ENCODE measurements at regions not wholly inside any gene's neighbourhood (a gene's known extent, or its start where the extent isn't known, plus 50 kb on each side); places are given as distances from the start of the nearest gene placed in this dataset.

- Mint-ChIP-seq H3K36me3 (no peaks in the 10 kb centered on the region), H3K27me3 (no peaks in the 10 kb centered on the region), H3K27ac (no peak overlapping the region), H3K4me3 (no peak overlapping the region), H3K4me1 (ENCODE audit: low read depth) (no peaks in the 10 kb centered on the region), H3K9me3 (ENCODE audit: low read depth) (no peaks in the 10 kb centered on the region)
Measured at GRCh38 chr13:62246581-62246980, 830.9 kb upstream of the PCDH20 start.

- H3K27ac Mint-ChIP-seq = no peak overlapping the region
- no peaks in the 10 kb centered on the region for H3K27me3 Mint-ChIP-seq
- no peaks in the 10 kb centered on the region for H3K4me1 Mint-ChIP-seq (ENCODE audit: low read depth)
- H3K9me3 Mint-ChIP-seq (ENCODE audit: low read depth) = no peaks in the 10 kb centered on the region
- H3K36me3 Mint-ChIP-seq = no peaks in the 10 kb centered on the region
- H3K4me3 Mint-ChIP-seq = no peak overlapping the region
Measured at GRCh38 chr13:62243106-62243505, 827.5 kb upstream of the PCDH20 start.

GRCh38 chr13:62234780-62235440 lies 819.3 kb upstream of the PCDH20 start:
- no peaks in the 10 kb centered on the region for H3K4me1 Mint-ChIP-seq (ENCODE audit: low read depth)
- no peak overlapping the region for H3K27ac Mint-ChIP-seq
- no peaks in the 10 kb centered on the region for H3K27me3 Mint-ChIP-seq
- H3K36me3 Mint-ChIP-seq = no peaks in the 10 kb centered on the region
- H3K9me3 Mint-ChIP-seq (ENCODE audit: low read depth) = peaks cover 4% of the 10 kb centered on the region
- H3K4me3 Mint-ChIP-seq = no peak overlapping the region

- H3K4me3 Mint-ChIP-seq = no peak overlapping the region
- H3K9me3 Mint-ChIP-seq (ENCODE audit: low read depth) = peaks cover 5% of the 10 kb centered on the region
- no peaks in the 10 kb centered on the region for H3K36me3 Mint-ChIP-seq
- H3K27me3 Mint-ChIP-seq = no peaks in the 10 kb centered on the region
- H3K4me1 Mint-ChIP-seq (ENCODE audit: low read depth) = no peaks in the 10 kb centered on the region
- no peak overlapping the region for H3K27ac Mint-ChIP-seq
Measured at GRCh38 chr13:62210951-62211350, 795.3 kb upstream of the PCDH20 start.

GRCh38 chr13:62209529-62209928 lies 793.9 kb upstream of the PCDH20 start:
- H3K27ac Mint-ChIP-seq = no peak overlapping the region
- no peaks in the 10 kb centered on the region for H3K27me3 Mint-ChIP-seq

GRCh38 chr13:62207388-62207787 lies 791.7 kb upstream of the PCDH20 start:
- Mint-ChIP-seq H3K4me1 (ENCODE audit: low read depth) (no peaks in the 10 kb centered on the region), H3K27ac (no peak overlapping the region), H3K27me3 (no peaks in the 10 kb centered on the region), H3K36me3 (no peaks in the 10 kb centered on the region), H3K9me3 (ENCODE audit: low read depth) (peaks cover 15% of the 10 kb centered on the region), H3K4me3 (no peak overlapping the region)

More at GRCh38 chr13:62209529-62209928, 793.9 kb upstream of the PCDH20 start:
- Mint-ChIP-seq H3K4me1 (ENCODE audit: low read depth) (no peaks in the 10 kb centered on the region), H3K36me3 (no peaks in the 10 kb centered on the region), H3K4me3 (no peak overlapping the region), H3K9me3 (ENCODE audit: low read depth) (peaks cover 15% of the 10 kb centered on the region)

GRCh38 chr13:62206165-62206564 lies 790.5 kb upstream of the PCDH20 start:
- peaks cover 15% of the 10 kb centered on the region for H3K9me3 Mint-ChIP-seq (ENCODE audit: low read depth)
- no peak overlapping the region for H3K27ac Mint-ChIP-seq
- H3K36me3 Mint-ChIP-seq = no peaks in the 10 kb centered on the region
- no peaks in the 10 kb centered on the region for H3K27me3 Mint-ChIP-seq
- H3K4me1 Mint-ChIP-seq (ENCODE audit: low read depth) = no peaks in the 10 kb centered on the region
- H3K4me3 Mint-ChIP-seq = no peak overlapping the region

GRCh38 chr13:62205273-62205672 lies 789.6 kb upstream of the PCDH20 start:
- peaks cover 20% of the 10 kb centered on the region for H3K9me3 Mint-ChIP-seq (ENCODE audit: low read depth)
- no peaks in the 10 kb centered on the region for H3K36me3 Mint-ChIP-seq

GRCh38 chr13:62194371-62194770 lies 778.7 kb upstream of the PCDH20 start:
- Mint-ChIP-seq H3K4me1 (ENCODE audit: low read depth) (no peaks in the 10 kb centered on the region), H3K36me3 (no peaks in the 10 kb centered on the region), H3K27me3 (no peaks in the 10 kb centered on the region), H3K27ac (no peak overlapping the region), H3K4me3 (no peak overlapping the region), H3K9me3 (ENCODE audit: low read depth) (peaks cover 13% of the 10 kb centered on the region)

More at GRCh38 chr13:62205273-62205672, 789.6 kb upstream of the PCDH20 start:
- no peaks in the 10 kb centered on the region for H3K27me3 Mint-ChIP-seq
- no peaks in the 10 kb centered on the region for H3K4me1 Mint-ChIP-seq (ENCODE audit: low read depth)
- H3K4me3 Mint-ChIP-seq = no peak overlapping the region
- no peak overlapping the region for H3K27ac Mint-ChIP-seq

- H3K27ac Mint-ChIP-seq = no peak overlapping the region
- H3K4me1 Mint-ChIP-seq (ENCODE audit: low read depth) = no peaks in the 10 kb centered on the region
Measured at GRCh38 chr13:62193919-62194318, 778.3 kb upstream of the PCDH20 start.

GRCh38 chr13:62185631-62186255 lies 770.1 kb upstream of the PCDH20 start:
- Mint-ChIP-seq H3K9me3 (ENCODE audit: low read depth) (no peaks in the 10 kb centered on the region), H3K36me3 (no peaks in the 10 kb centered on the region), H3K27me3 (no peaks in the 10 kb centered on the region), H3K4me1 (ENCODE audit: low read depth) (no peaks in the 10 kb centered on the region), H3K4me3 (no peak overlapping the region), H3K27ac (no peak overlapping the region)

More at GRCh38 chr13:62193919-62194318, 778.3 kb upstream of the PCDH20 start:
- Mint-ChIP-seq H3K9me3 (ENCODE audit: low read depth) (peaks cover 13% of the 10 kb centered on the region), H3K36me3 (no peaks in the 10 kb centered on the region), H3K27me3 (no peaks in the 10 kb centered on the region), H3K4me3 (no peak overlapping the region)

GRCh38 chr13:62176051-62176450 lies 760.4 kb upstream of the PCDH20 start:
- Mint-ChIP-seq H3K36me3 (no peaks in the 10 kb centered on the region), H3K9me3 (ENCODE audit: low read depth) (peaks cover 9% of the 10 kb centered on the region), H3K4me1 (ENCODE audit: low read depth) (no peaks in the 10 kb centered on the region), H3K27me3 (no peaks in the 10 kb centered on the region), H3K4me3 (no peak overlapping the region), H3K27ac (no peak overlapping the region)

- H3K36me3 Mint-ChIP-seq = no peaks in the 10 kb centered on the region
- H3K9me3 Mint-ChIP-seq (ENCODE audit: low read depth) = peaks cover 4% of the 10 kb centered on the region
- no peaks in the 10 kb centered on the region for H3K27me3 Mint-ChIP-seq
- H3K4me1 Mint-ChIP-seq (ENCODE audit: low read depth) = no peaks in the 10 kb centered on the region
- no peak overlapping the region for H3K27ac Mint-ChIP-seq
- H3K4me3 Mint-ChIP-seq = no peak overlapping the region
Measured at GRCh38 chr13:62173958-62174357, 758.3 kb upstream of the PCDH20 start.

GRCh38 chr13:62171697-62172096 lies 756.0 kb upstream of the PCDH20 start:
- H3K36me3 Mint-ChIP-seq = no peaks in the 10 kb centered on the region
- H3K27ac Mint-ChIP-seq = no peak overlapping the region
- no peaks in the 10 kb centered on the region for H3K9me3 Mint-ChIP-seq (ENCODE audit: low read depth)
- no peak overlapping the region for H3K4me3 Mint-ChIP-seq
- H3K27me3 Mint-ChIP-seq = no peaks in the 10 kb centered on the region
- H3K4me1 Mint-ChIP-seq (ENCODE audit: low read depth) = no peaks in the 10 kb centered on the region

GRCh38 chr13:62168891-62169290 lies 753.2 kb upstream of the PCDH20 start:
- Mint-ChIP-seq H3K4me1 (ENCODE audit: low read depth) (no peaks in the 10 kb centered on the region), H3K4me3 (no peak overlapping the region), H3K27ac (no peak overlapping the region)

More at GRCh38 chr13:62168891-62169290, 753.2 kb upstream of the PCDH20 start:
- Mint-ChIP-seq H3K9me3 (ENCODE audit: low read depth) (no peaks in the 10 kb centered on the region), H3K36me3 (no peaks in the 10 kb centered on the region), H3K27me3 (no peaks in the 10 kb centered on the region)
